Caki2 (cell line): ENCODE measurements at regions not wholly inside any gene's neighbourhood (a gene's known extent, or its start where the extent isn't known, plus 50 kb on each side); places are given as distances from the start of the nearest gene placed in this dataset.
"Not testable (repeated sequence)": the region's sequence is repeated elsewhere in the genome, so short reads cannot be mapped to it uniquely, and the experiment has no call there.

Source experiments
- DNase-seq: peaks from one replicate; pipeline ENCODE4 v3.0.0-alpha.2; 2015; ENCODE audit warnings: low read depth
- in situ Hi-C: cut with HindIII; loops from 2 replicates; pipeline ENCODE4 v1.10.0; 2016; ENCODE audit warnings: low sequenced_read_pairs, low pct_unique_long_range_greater_than_20kb, mixed read lengths

- no peak for DNase-seq
- in situ Hi-C loops = no loop called here
Observed at GRCh38 chrX:39264023-39264422, 462.8 kb downstream of the MID1IP1 start.

DNA sequence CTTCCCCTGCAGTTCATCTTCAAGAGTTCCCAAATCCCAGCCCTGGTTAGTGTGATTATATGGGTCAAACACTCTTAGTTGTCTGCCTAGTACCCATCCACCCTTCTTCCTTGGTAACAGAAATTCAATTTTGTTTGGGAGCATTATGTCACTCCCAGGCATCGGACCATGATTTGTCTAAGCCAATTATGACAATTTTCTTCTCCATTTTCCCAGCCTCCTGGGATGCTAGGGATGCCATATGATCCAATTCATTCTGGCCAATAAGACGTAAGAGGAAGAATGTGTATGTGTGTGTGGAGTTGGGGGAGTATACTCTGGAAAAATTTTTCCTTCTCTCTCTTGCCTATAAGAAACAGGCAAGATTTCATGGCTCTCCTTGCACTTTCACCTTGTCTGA, 465.9 kb downstream of the MID1IP1 start:
- in situ Hi-C loops = no loop called here
- DNase-seq = no peak

DNA sequence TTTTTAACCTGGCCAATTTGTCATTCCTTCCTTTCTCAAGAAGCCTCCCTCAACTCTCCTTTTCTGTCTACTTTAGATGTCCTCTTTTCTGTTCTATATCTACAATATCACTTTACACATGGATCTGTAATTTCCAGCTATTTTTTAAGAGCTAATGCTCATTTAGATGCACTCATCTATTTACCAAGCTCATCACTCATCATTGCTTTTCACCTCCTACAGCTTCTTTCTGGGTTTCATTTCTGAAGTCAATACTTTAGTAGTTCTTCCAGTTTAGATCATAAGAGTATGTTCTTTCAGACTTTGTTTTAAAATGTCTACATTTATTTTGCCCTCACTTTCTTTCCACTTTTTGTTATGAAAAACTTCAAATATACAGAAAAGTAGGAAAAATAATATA, 466.9 kb downstream of the MID1IP1 start:
- in situ Hi-C loops = no loop called here
- no peak for DNase-seq

DNA sequence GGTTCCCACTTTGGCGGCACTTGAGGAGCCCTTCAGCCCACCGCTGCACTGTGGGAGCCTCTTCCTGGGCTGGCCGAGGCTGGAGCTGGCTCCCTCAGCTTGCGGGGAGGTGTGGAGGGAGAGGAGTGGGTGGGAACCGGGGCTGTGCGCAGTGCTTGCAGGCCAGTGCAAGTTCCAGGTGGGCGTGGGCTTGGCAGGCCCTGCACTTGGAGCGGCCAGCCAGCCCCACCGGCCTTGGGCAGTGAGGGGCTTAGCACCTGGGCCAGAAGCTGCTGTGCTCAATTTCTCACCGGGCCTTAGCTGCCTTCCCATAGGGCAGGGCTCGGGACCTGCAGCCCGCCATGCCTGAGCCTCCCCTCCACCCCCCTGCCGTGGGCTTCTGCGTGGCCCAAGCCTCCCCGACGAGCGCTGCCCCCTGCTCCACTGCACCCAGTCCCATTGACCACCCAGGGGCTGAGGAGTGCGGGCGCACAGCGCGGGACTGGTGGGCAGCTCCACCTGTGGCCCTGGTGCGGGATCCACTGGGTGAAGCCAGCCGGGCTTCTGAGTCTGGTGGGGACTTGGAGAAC, 474.3 kb downstream of the MID1IP1 start:
- DNase-seq = no peak
- in situ Hi-C loops = no loop called here

- in situ Hi-C loops, DNase-seq: not testable (repeated sequence)
Observed at GRCh38 chrX:39277685-39278390, 476.6 kb downstream of the MID1IP1 start.

- DNase-seq = no peak
- in situ Hi-C loops = no loop called here
Observed at GRCh38 chrX:39283239-39283638, 482.0 kb downstream of the MID1IP1 start.

GRCh38 chrX:39288592-39288991, 487.3 kb downstream of the MID1IP1 start:
- in situ Hi-C loops = no loop called here
- no peak for DNase-seq

- no peak for DNase-seq
- in situ Hi-C loops = no loop called here
Observed at GRCh38 chrX:39289827-39290226, 488.6 kb downstream of the MID1IP1 start.

DNA sequence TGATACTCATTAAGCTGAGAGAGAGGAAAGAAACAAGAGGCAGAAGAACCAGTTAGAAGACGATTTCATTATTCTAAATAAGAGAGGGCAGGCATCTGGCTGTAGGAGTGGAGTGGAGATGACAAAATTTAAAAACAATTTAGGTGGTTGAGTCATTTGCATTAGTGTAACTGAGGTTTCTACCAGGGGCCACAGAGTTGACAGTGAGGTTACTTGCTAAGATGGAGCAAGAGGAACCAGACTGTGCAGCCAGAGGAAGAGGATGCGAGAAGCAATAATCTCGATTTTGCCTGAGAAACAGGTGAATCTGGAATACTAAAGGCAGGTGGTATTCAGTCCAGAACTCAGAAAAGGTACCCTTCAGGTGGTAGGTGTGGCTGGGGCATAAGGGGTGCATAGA, 491.9 kb downstream of the MID1IP1 start:
- in situ Hi-C loops = no loop called here
- DNase-seq = no peak

DNA sequence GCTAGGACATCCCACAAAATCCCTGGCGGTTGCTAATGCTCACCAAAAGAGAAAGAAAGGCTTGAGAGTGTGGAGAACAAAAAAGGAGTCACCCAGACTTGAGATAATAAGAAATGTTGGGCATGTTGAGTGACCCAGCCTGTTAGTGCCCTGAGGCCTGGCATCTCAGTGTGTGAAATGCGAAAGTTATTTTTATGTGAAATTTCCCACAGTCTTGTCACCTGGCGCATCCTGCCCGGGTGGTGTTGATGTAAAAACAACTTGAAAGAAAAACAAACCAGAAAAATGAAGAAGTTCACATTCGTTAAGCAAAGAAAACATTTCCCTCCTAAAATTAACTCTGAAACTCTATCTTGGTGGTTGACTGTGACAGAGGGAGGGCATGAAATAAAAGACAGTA, 495.2 kb downstream of the MID1IP1 start:
- in situ Hi-C loops = no loop called here
- DNase-seq = no peak

GRCh38 chrX:39298821-39299220, 497.6 kb downstream of the MID1IP1 start:
- DNase-seq = no peak

DNA sequence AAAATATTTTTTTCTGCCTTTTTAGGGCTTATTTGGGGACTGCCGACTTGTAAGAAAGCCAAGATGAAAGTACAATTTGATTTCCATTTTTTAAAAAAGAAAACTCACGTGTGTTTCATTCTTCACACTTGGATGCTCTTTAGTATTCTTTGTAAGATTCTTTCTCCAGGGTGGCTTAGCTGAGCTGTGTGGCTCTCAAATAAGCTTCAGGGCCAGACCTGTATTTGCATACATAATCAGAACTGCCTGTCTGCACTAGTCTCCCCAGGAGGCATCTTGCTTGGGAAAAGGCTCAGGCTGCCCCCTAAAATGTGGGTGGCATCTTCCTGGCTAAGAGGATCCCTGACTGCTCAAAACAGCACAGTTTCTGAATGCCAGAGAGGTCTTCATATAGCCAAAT, 498.4 kb downstream of the MID1IP1 start:
- DNase-seq = no peak
- in situ Hi-C loops = no loop called here

More at GRCh38 chrX:39298821-39299220, 497.6 kb downstream of the MID1IP1 start:
- in situ Hi-C loops = no loop called here

DNA sequence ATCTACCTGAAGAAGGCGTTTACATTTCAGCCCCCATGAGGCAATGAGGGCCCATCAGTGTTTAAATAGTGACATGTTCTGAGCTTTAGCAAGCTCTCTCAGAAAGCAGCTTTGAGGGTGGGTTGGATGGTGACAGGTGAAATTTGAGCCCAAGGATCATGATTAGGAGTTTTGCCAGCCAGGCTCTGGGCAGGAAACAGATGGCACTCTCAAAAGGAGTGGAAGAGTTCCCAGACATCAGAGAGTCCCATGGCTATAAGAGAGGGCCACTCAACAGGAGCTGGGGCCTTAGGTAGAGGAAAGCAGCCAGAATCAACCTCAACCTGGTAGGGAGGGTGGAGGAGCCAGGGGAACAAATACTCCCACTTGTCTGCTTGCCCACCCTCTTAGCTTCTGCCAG, 499.8 kb downstream of the MID1IP1 start:
- in situ Hi-C loops = no loop called here
- DNase-seq = no peak

GRCh38 chrX:39302838-39303237, 501.6 kb downstream of the MID1IP1 start:
- in situ Hi-C loops = no loop called here
- no peak for DNase-seq

- in situ Hi-C loops = no loop called here
- DNase-seq = no peak
Observed at GRCh38 chrX:39304746-39305145, 503.5 kb downstream of the MID1IP1 start.

DNA sequence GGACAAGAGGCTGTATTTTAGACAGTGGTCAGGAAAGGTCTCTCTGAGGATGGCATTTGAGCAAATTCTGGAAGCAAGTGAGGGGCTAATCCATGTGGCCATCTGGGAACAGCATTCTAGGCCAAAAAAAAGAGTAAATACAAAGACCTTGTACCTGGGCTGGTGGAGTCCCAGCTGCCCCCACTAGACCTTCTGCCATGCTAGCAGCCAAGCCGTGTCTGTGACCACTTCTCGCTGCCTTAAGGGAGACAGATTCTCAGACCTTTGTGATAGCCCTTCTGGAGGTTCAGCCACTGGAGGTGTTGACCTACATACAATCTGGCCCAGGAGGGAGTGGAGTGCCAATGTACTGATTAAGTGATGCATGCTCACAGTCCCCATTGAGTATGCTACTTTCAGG, 506.2 kb downstream of the MID1IP1 start:
- DNase-seq = no peak
- in situ Hi-C loops = no loop called here

DNA sequence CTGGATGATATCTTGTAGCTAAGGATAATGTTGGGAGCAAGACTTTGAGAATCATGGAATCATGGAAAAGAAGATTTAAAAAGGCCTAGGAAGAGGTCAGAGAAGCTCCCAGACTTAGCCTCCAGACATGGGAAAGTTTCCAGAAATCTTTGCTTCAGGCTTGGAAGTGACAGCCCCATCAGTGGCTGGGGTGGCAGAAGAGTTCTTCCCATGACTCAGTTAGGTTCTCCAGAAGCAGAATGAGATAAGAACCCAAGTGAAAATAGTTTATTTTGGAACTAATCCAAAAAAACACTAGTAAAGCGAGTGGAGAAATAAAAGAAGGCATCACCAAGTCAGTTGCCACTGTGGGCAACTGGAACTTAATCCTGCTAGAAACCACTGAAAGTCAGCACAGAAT, 506.9 kb downstream of the MID1IP1 start:
- no peak for DNase-seq
- in situ Hi-C loops = no loop called here

- no peak for DNase-seq
- in situ Hi-C loops = no loop called here
Observed at GRCh38 chrX:39309018-39309635, 507.9 kb downstream of the MID1IP1 start.

DNA sequence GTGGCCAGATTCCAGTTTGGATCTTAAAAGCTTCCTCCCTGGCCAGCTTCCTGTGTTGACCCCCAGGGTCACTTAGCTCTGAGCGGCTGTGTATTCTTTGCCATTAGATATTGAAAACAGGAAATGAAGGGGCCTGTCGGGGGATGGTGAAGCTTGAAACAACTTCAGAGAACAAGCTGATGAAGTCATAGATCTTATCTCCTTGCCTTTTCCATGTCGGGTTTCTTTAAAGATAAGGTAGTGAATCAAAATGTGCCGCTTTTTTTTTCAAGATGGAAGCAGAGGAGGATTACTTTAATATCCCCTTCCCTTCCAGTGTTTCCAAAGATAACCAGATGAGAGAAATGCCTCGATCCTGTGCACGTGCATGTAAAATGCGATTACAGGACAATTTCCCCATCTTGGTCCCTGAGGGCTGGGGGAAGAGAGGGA, 508.5 kb downstream of the MID1IP1 start:
- in situ Hi-C loops = no loop called here

DNA sequence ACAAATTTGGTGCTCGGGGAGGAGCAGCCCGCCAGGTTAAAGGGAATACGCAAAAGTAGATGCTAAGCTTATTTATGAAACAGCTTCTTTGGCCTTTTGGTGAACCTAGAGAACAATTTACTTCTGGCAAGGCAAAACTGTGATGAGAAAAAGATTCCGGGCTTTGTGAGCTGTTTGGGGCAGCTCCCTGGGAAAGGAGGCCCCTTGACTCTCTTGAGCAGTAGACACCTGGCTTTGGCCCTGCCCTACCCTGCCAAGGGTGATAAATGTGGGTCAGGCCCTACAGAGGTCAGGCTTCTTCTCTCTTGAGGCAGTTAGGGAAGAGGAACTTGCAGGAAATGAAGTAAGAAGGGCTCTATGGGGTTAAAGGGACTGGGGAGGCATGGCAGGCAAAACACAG, 509.6 kb downstream of the MID1IP1 start:
- DNase-seq = no peak
- in situ Hi-C loops = no loop called here

More for the DNA sequence above, 508.5 kb downstream of the MID1IP1 start:
- DNase-seq = no peak
